HG03558 (cell line): ENCODE measurements at regions not wholly inside any gene's neighbourhood (a gene's known extent, or its start where the extent isn't known, plus 50 kb on each side); places are given as distances from the start of the nearest gene placed in this dataset.
"Not testable (repeated sequence)": the region's sequence is repeated elsewhere in the genome, so short reads cannot be mapped to it uniquely, and the experiment has no call there.

ENCODE experiments used
- ATAC-seq: cut with Tn5 transposase; IDR thresholded peaks from one replicate; pipeline ENCODE4 v1.9.1; 2021; ENCODE audit warnings: moderate number of reproducible peaks; ENCODE audit not compliant: unreplicated experiment; ENCODE audit errors: extremely low read depth

GRCh38 chr9:78698371-78698770 is 401.4 kb downstream of the PSAT1 start:
- ATAC-seq = no peak

- ATAC-seq = not testable (repeated sequence)
Measured at GRCh38 chr9:78699217-78699616, 402.3 kb downstream of the PSAT1 start.

- not testable (repeated sequence) for ATAC-seq
Measured at GRCh38 chr9:78704153-78704552, 407.2 kb downstream of the PSAT1 start.

- peak; percentile 18 for ATAC-seq
Measured at GRCh38 chr9:78707080-78707479, 410.2 kb downstream of the PSAT1 start.

GRCh38 chr9:78707481-78707991 is 410.6 kb downstream of the PSAT1 start:
- peak; percentile 97 for ATAC-seq

- ATAC-seq = no peak
Measured at GRCh38 chr9:78712903-78713613, 416.1 kb downstream of the PSAT1 start.

- ATAC-seq = no peak
Measured at GRCh38 chr9:78713614-78714405, 416.9 kb downstream of the PSAT1 start.

GRCh38 chr9:78714576-78714975 is 417.7 kb downstream of the PSAT1 start:
- ATAC-seq = no peak

- not testable (repeated sequence) for ATAC-seq
Measured at GRCh38 chr9:78719029-78719428, 422.1 kb downstream of the PSAT1 start.

- no peak for ATAC-seq
Measured at GRCh38 chr9:78724896-78725295, 428.0 kb downstream of the PSAT1 start.

GRCh38 chr9:78725503-78725902 is 428.6 kb downstream of the PSAT1 start:
- no peak for ATAC-seq

GRCh38 chr9:78745331-78745730 is 448.4 kb downstream of the PSAT1 start:
- no peak for ATAC-seq

GRCh38 chr9:78746010-78746409 is 449.1 kb downstream of the PSAT1 start:
- no peak for ATAC-seq

GRCh38 chr9:78753039-78753438 is 456.1 kb downstream of the PSAT1 start:
- no peak for ATAC-seq

GRCh38 chr9:78756813-78757510 is 460.0 kb downstream of the PSAT1 start:
- no peak for ATAC-seq

- ATAC-seq = no peak
Measured at GRCh38 chr9:78763424-78763823, 466.5 kb downstream of the PSAT1 start.

- no peak for ATAC-seq
Measured at GRCh38 chr9:78765861-78766260, 468.9 kb downstream of the PSAT1 start.

- no peak for ATAC-seq
Measured at GRCh38 chr9:78767490-78767889, 470.6 kb downstream of the PSAT1 start.

GRCh38 chr9:78769690-78770089 is 472.8 kb downstream of the PSAT1 start:
- no peak for ATAC-seq

- no peak for ATAC-seq
Measured at GRCh38 chr9:78775211-78775610, 478.3 kb downstream of the PSAT1 start.
